ENCODE measurements at regions not wholly inside any gene's neighbourhood (a gene's known extent, or its start where the extent isn't known, plus 50 kb on each side); places are given as distances from the start of the nearest gene placed in this dataset.

DNA sequence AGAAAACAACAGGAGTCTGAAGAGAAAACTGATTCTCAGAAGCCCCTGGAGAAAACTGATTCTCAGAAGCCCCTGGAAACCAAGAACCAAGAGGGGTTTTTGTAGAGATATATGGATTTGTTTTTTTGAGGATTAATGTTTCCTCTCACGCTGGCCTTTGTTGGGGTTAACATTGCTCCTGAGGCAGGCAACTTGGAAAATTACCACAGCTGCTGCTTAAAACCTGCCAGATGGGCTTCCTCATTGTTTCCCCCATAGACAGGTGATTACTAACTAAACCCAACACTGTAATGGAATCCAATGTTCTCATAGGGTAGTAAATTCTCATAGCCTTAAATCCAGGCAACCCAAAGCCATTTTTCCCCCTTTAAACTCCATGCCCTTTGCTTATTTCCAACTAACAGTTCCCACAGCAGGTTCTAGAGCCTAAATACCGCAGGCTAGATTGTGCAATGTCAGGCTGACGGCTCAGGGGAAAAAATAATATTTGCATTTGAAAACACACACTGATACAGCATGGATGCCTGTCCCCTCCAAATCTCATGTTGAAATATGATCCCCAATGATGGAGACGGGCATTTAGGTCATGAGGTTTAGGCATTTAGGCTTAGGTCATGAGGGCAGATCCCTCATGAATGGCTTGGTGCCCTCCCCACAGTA lies 272.3 kb upstream of the PKDCC start:
- no peak for TF ChIP-seq CTCF (IDR thresholded peaks at IDR 0.05)
- no peak for TF ChIP-seq POLR2A (IDR thresholded peaks at IDR 0.05)

Data from sigmoid colon (tissue), 3 donors.